GM12801 (cell line): ENCODE measurements at regions not wholly inside any gene's neighbourhood (a gene's known extent, or its start where the extent isn't known, plus 50 kb on each side); places are given as distances from the start of the nearest gene placed in this dataset.

Source experiments
- CTCF ChIP-seq: IDR thresholded peaks from one replicate; pipeline ENCODE4 v1.5.1; 2011; ENCODE audit warnings: control low read depth; ENCODE audit not compliant: insufficient read length; ENCODE audit errors: extremely low read depth

GRCh38 chr4:179601671-179602070 lies 2159.4 kb upstream of the AGA start:
- no peak for TF ChIP-seq CTCF

GRCh38 chr4:179605196-179605595 lies 2163.0 kb upstream of the AGA start:
- TF ChIP-seq CTCF = no peak

GRCh38 chr4:179607003-179607402 lies 2164.8 kb upstream of the AGA start:
- TF ChIP-seq CTCF = no peak

GRCh38 chr4:179615704-179616103 lies 2173.5 kb upstream of the AGA start:
- TF ChIP-seq CTCF = no peak

GRCh38 chr4:179618966-179619365 lies 2176.7 kb upstream of the AGA start:
- no peak for TF ChIP-seq CTCF

- TF ChIP-seq CTCF = no peak
Observed at GRCh38 chr4:179624768-179625181, 2182.5 kb upstream of the AGA start.

- TF ChIP-seq CTCF = no peak
Observed at GRCh38 chr4:179625406-179625805, 2183.2 kb upstream of the AGA start.

- no peak for TF ChIP-seq CTCF
Observed at GRCh38 chr4:179626687-179627086, 2184.4 kb upstream of the AGA start.
